ENCODE measurements at regions not wholly inside any gene's neighbourhood (a gene's known extent, or its start where the extent isn't known, plus 50 kb on each side); places are given as distances from the start of the nearest gene placed in this dataset.

- TF ChIP-seq REST (IDR thresholded peaks at IDR 0.05; ENCODE audit: low read depth), result no peak
- TF ChIP-seq EP300 (IDR thresholded peaks at IDR 0.05; ENCODE audit: borderline replicate concordance), result no peak
Observed at GRCh38 chr12:103028881-103029639, 71.6 kb downstream of the ASCL1 start.

Measured in Ishikawa (cell line).